Liver (tissue), 8 donors: ENCODE measurements at regions not wholly inside any gene's neighbourhood (a gene's known extent, or its start where the extent isn't known, plus 50 kb on each side); places are given as distances from the start of the nearest gene placed in this dataset.

Experiments used
- DNase-seq: peaks from one replicate; pipeline ENCODE4 v3.0.0-alpha.2; 2017; ENCODE audit warnings: low spot score
- H3K27ac ChIP-seq, 2 donors: one replicate each; pipeline ENCODE4 v1.7.0; 2013; ENCODE audit warnings: inconsistent platforms in 2 of 2, low read length in 2 of 2, control low read depth in 1 of 2, low read depth in 1 of 2, mild to moderate bottlenecking in 1 of 2
- H3K27me3 ChIP-seq, 4 donors: one replicate each; pipeline versions ENCODE4 v1.6.1 to v1.7.0; 2013; ENCODE audit warnings: low read length in 3 of 4, inconsistent platforms in 1 of 4, mild to moderate bottlenecking in 1 of 4, moderate library complexity in 1 of 4; ENCODE audit not compliant: control insufficient read depth in 4 of 4, insufficient read depth in 4 of 4
- H3K36me3 ChIP-seq, 4 donors: one replicate each; pipeline versions ENCODE4 v1.6.1 to v1.7.0; 2013; ENCODE audit warnings: low read length in 3 of 4, mild to moderate bottlenecking in 3 of 4, low read depth in 1 of 4, moderate library complexity in 1 of 4; ENCODE audit not compliant: control insufficient read depth in 4 of 4, insufficient read depth in 3 of 4
- H3K4me1 ChIP-seq, 4 donors: one replicate each; pipeline versions ENCODE4 v1.6.1 to v1.7.0; 2013; ENCODE audit warnings: low read length in 3 of 4, mild to moderate bottlenecking in 3 of 4, moderate library complexity in 1 of 4; ENCODE audit not compliant: control insufficient read depth in 4 of 4, insufficient read depth in 4 of 4
- H3K4me3 ChIP-seq, 3 donors: one replicate each; pipeline versions ENCODE4 v1.6.1 to v1.7.0; 2013; ENCODE audit warnings: low read length in 3 of 3, control low read depth in 1 of 3, low read depth in 1 of 3, mild to moderate bottlenecking in 1 of 3
- H3K9ac ChIP-seq, 2 donors: one replicate each; pipeline ENCODE4 v1.7.0; 2013; ENCODE audit warnings: low read length in 2 of 2, mild to moderate bottlenecking in 2 of 2, moderate library complexity in 2 of 2, control low read depth in 1 of 2, low read depth in 1 of 2
- H3K9me3 ChIP-seq, 4 donors: one replicate each; pipeline versions ENCODE4 v1.6.1 to v1.7.0; 2013; ENCODE audit warnings: low read length in 3 of 4; ENCODE audit not compliant: control insufficient read depth in 4 of 4
- EGR1 ChIP-seq, 2 donors: IDR thresholded peaks; 2 replicates each; pipeline ENCODE4 v1.6.1; 2016 to 2018; ENCODE audit warnings: antibody characterized with exemption in 2 of 2, low read depth in 2 of 2
- FOXA1 ChIP-seq: IDR thresholded peaks from 2 replicates; pipeline ENCODE4 v1.6.1; 2016; ENCODE audit warnings: antibody characterized with exemption
- FOXA2 ChIP-seq: IDR thresholded peaks from 2 replicates; pipeline ENCODE4 v1.6.1; 2016; ENCODE audit warnings: antibody characterized with exemption
- GABPA ChIP-seq, 2 donors: IDR thresholded peaks in 1 of 2; conservative IDR thresholded peaks in 1 of 2; 2 replicates each; pipeline ENCODE4 v1.6.1; 2016; ENCODE audit warnings: antibody characterized with exemption in 2 of 2, mild to moderate bottlenecking in 1 of 2, moderate library complexity in 1 of 2
- HNF4A ChIP-seq, 2 donors: conservative IDR thresholded peaks; 2 replicates each; pipeline ENCODE4 v1.6.1; 2016; ENCODE audit warnings: antibody characterized with exemption in 2 of 2, mild to moderate bottlenecking in 2 of 2
- HNF4G ChIP-seq: IDR thresholded peaks from 2 replicates; pipeline ENCODE4 v1.6.1; 2016; ENCODE audit warnings: antibody characterized with exemption
- JUND ChIP-seq, 2 donors: IDR thresholded peaks; 2 replicates each; pipeline ENCODE4 v1.6.1; 2016; ENCODE audit warnings: antibody characterized with exemption in 2 of 2
- NR2F2 ChIP-seq: IDR thresholded peaks from 2 replicates; pipeline ENCODE4 v1.6.1; 2016; ENCODE audit warnings: antibody characterized with exemption
- RAD21 ChIP-seq, 2 donors: IDR thresholded peaks; 2 replicates each; pipeline ENCODE4 v1.6.1; 2016; ENCODE audit warnings: antibody characterized with exemption in 2 of 2, mild to moderate bottlenecking in 2 of 2
- RXRA ChIP-seq, 2 donors: IDR thresholded peaks; 2 replicates each; pipeline ENCODE4 v1.6.1; 2017 to 2018; ENCODE audit warnings: antibody characterized with exemption in 2 of 2, mild to moderate bottlenecking in 1 of 2
- SP1 ChIP-seq: IDR thresholded peaks from 2 replicates; pipeline ENCODE4 v1.6.1; 2018; ENCODE audit warnings: antibody characterized with exemption, mild to moderate bottlenecking
- TAF1 ChIP-seq: conservative IDR thresholded peaks from 2 replicates; pipeline ENCODE4 v1.6.1; 2016; ENCODE audit warnings: antibody characterized with exemption, mild to moderate bottlenecking
- YY1 ChIP-seq: IDR thresholded peaks from 2 replicates; pipeline ENCODE4 v1.6.1; 2016; ENCODE audit warnings: antibody characterized with exemption, mild to moderate bottlenecking
- WGBS: extraction: QIAGEN DNeasy Blood & Tissue Kit; methylation state at CpG from one replicate; pipeline ENCODE4 v1.1.7; 2013; 5-methylcytosine and 5-hydroxymethylcytosine counted together
- TF ChIP-seq, protein P1 (sequence below): IDR thresholded peaks from 2 replicates; pipeline ENCODE4 v1.6.1; 2016; ENCODE audit warnings: antibody characterized with exemption
- TF ChIP-seq, protein P2 (sequence below): fragments of 150-350 bp; IDR thresholded peaks from 2 replicates; pipeline ENCODE4 v1.5.1; 2017; ENCODE audit warnings: improper control_type of control experiment, low read depth, low read length; ENCODE audit not compliant: missing input control
- TF ChIP-seq, protein P3 (sequence below): IDR thresholded peaks from 2 replicates; pipeline ENCODE4 v1.6.1; 2016; ENCODE audit warnings: antibody characterized with exemption
- TF ChIP-seq, protein P4 (sequence below): IDR thresholded peaks from 2 replicates; pipeline ENCODE4 v1.6.1; 2016; ENCODE audit warnings: antibody characterized with exemption
- TF ChIP-seq, protein P5 (sequence below): IDR thresholded peaks from 2 replicates; pipeline ENCODE4 v1.6.1; 2016; ENCODE audit warnings: antibody characterized with exemption, mild to moderate bottlenecking
- donor health status: healthy.
- donor health status: healthy.
- donor health status: healthy.
- donor health status: healthy.
- donor health status: healthy.

DNA sequence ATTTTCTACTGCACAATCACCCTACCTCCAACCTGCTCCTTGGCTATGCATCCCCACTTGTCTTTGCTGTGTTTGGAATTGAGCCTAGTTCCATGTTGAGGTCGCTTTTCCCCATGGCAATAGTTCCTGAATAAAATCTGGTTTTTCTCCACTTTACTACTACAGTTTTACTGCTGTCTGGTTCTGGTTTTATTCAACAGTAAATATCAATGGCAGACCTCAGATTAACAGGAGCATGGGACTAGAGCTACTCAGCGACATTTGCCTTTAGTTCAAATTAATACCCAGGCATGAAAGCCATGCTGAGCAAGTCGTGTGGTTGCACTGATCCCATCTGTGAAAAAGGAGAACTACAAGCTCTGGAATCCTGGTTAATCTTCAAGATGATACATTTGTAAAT, 460.3 kb downstream of the GRXCR1 start:
- H3K27me3 ChIP-seq, result peaks cover 0 to 1% (median 0%) of the 10 kb centered on the region in 4 donors
- no peak overlapping the region for H3K27ac ChIP-seq
- no peak overlapping the region for H3K4me3 ChIP-seq
- H3K4me1 ChIP-seq, result no peaks in the 10 kb centered on the region
- no peak overlapping the region for H3K9ac ChIP-seq
- no peak for DNase-seq
- TF ChIP-seq HNF4A (conservative IDR thresholded peaks at IDR 0.05) (no peak), TAF1 (no peak), HNF4G (no peak), RAD21 (IDR thresholded peaks at IDR 0.05) (no peak), FOXA2 (no peak), YY1 (no peak), JUND (IDR thresholded peaks at IDR 0.05) (no peak), RXRA (IDR thresholded peaks at IDR 0.05) (no peak), FOXA1 (no peak), SP1 (no peak), GABPA (IDR thresholded peaks at IDR 0.05 in 1 of 2, conservative IDR thresholded peaks at IDR 0.05 in 1 of 2) (no peak)
- TF ChIP-seq, protein P1, sequence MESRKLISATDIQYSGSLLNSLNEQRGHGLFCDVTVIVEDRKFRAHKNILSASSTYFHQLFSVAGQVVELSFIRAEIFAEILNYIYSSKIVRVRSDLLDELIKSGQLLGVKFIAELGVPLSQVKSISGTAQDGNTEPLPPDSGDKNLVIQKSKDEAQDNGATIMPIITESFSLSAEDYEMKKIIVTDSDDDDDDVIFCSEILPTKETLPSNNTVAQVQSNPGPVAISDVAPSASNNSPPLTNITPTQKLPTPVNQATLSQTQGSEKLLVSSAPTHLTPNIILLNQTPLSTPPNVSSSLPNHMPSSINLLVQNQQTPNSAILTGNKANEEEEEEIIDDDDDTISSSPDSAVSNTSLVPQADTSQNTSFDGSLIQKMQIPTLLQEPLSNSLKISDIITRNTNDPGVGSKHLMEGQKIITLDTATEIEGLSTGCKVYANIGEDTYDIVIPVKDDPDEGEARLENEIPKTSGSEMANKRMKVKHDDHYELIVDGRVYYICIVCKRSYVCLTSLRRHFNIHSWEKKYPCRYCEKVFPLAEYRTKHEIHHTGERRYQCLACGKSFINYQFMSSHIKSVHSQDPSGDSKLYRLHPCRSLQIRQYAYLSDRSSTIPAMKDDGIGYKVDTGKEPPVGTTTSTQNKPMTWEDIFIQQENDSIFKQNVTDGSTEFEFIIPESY, result no peak
- TF ChIP-seq, protein P2, sequence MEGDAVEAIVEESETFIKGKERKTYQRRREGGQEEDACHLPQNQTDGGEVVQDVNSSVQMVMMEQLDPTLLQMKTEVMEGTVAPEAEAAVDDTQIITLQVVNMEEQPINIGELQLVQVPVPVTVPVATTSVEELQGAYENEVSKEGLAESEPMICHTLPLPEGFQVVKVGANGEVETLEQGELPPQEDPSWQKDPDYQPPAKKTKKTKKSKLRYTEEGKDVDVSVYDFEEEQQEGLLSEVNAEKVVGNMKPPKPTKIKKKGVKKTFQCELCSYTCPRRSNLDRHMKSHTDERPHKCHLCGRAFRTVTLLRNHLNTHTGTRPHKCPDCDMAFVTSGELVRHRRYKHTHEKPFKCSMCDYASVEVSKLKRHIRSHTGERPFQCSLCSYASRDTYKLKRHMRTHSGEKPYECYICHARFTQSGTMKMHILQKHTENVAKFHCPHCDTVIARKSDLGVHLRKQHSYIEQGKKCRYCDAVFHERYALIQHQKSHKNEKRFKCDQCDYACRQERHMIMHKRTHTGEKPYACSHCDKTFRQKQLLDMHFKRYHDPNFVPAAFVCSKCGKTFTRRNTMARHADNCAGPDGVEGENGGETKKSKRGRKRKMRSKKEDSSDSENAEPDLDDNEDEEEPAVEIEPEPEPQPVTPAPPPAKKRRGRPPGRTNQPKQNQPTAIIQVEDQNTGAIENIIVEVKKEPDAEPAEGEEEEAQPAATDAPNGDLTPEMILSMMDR, result no peak
- TF ChIP-seq, protein P3, sequence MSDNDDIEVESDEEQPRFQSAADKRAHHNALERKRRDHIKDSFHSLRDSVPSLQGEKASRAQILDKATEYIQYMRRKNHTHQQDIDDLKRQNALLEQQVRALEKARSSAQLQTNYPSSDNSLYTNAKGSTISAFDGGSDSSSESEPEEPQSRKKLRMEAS, result no peak
- TF ChIP-seq, protein P4, sequence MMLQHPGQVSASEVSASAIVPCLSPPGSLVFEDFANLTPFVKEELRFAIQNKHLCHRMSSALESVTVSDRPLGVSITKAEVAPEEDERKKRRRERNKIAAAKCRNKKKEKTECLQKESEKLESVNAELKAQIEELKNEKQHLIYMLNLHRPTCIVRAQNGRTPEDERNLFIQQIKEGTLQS, result no peak
- TF ChIP-seq, protein P5, sequence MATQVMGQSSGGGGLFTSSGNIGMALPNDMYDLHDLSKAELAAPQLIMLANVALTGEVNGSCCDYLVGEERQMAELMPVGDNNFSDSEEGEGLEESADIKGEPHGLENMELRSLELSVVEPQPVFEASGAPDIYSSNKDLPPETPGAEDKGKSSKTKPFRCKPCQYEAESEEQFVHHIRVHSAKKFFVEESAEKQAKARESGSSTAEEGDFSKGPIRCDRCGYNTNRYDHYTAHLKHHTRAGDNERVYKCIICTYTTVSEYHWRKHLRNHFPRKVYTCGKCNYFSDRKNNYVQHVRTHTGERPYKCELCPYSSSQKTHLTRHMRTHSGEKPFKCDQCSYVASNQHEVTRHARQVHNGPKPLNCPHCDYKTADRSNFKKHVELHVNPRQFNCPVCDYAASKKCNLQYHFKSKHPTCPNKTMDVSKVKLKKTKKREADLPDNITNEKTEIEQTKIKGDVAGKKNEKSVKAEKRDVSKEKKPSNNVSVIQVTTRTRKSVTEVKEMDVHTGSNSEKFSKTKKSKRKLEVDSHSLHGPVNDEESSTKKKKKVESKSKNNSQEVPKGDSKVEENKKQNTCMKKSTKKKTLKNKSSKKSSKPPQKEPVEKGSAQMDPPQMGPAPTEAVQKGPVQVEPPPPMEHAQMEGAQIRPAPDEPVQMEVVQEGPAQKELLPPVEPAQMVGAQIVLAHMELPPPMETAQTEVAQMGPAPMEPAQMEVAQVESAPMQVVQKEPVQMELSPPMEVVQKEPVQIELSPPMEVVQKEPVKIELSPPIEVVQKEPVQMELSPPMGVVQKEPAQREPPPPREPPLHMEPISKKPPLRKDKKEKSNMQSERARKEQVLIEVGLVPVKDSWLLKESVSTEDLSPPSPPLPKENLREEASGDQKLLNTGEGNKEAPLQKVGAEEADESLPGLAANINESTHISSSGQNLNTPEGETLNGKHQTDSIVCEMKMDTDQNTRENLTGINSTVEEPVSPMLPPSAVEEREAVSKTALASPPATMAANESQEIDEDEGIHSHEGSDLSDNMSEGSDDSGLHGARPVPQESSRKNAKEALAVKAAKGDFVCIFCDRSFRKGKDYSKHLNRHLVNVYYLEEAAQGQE, result no peak
- H3K36me3 ChIP-seq, result no peaks in the 10 kb centered on the region
- 60% methylated on average over 3 of the region's 3 CpGs for WGBS
- H3K9me3 ChIP-seq, result no peaks in the 10 kb centered on the region

DNA sequence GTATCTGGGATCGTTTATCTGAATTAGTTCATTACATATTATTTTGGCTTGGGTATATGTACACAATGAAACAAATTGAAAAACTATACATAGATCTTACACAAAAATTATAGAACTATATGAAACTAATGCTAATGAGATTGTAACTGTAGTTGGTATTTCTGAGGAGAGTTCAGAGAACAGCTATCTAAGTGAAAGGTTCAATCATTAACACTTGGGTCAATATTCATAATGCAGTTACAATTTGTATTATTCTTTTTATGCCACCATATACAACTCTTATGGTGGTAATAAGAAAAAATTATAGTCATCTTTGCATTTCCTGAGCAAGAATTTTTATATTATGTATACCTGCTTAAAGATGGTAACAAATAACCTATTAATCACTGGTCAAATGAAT, 461.0 kb downstream of the GRXCR1 start:
- H3K27ac ChIP-seq, result no peak overlapping the region
- TF ChIP-seq EGR1 (IDR thresholded peaks at IDR 0.05; ENCODE audit: low read depth in 2 of 2) (no peak), HNF4G (no peak), FOXA2 (no peak), HNF4A (conservative IDR thresholded peaks at IDR 0.05) (no peak), GABPA (IDR thresholded peaks at IDR 0.05 in 1 of 2, conservative IDR thresholded peaks at IDR 0.05 in 1 of 2) (no peak), RAD21 (IDR thresholded peaks at IDR 0.05) (no peak), NR2F2 (no peak), RXRA (IDR thresholded peaks at IDR 0.05) (no peak)
- TF ChIP-seq, protein P3, result no peak
- no peak for DNase-seq
- no peaks in the 10 kb centered on the region for H3K9me3 ChIP-seq
- H3K4me1 ChIP-seq, result no peaks in the 10 kb centered on the region
- no peak overlapping the region for H3K9ac ChIP-seq
- WGBS, result 52% methylated on average over 1 of the region's 1 CpG
- H3K27me3 ChIP-seq, result no peaks in the 10 kb centered on the region
- H3K36me3 ChIP-seq, result no peaks in the 10 kb centered on the region
- H3K4me3 ChIP-seq, result no peak overlapping the region
